HG03064 (cell line): ENCODE measurements at regions not wholly inside any gene's neighbourhood (a gene's known extent, or its start where the extent isn't known, plus 50 kb on each side); places are given as distances from the start of the nearest gene placed in this dataset.

Experiments used
- ATAC-seq: cut with Tn5 transposase; IDR thresholded peaks from one replicate; pipeline ENCODE4 v1.9.1; 2021; ENCODE audit warnings: low read depth; ENCODE audit not compliant: unreplicated experiment

GRCh38 chr1:37237948-37238347 lies 203.6 kb upstream of the GRIK3 start:
- ATAC-seq, result no peak

GRCh38 chr1:37238364-37239224 lies 204.3 kb upstream of the GRIK3 start:
- ATAC-seq, result no peak

GRCh38 chr1:37239225-37239740 lies 205.0 kb upstream of the GRIK3 start:
- ATAC-seq, result no peak

- no peak for ATAC-seq
Measured at GRCh38 chr1:37240897-37241296, 206.6 kb upstream of the GRIK3 start.

- no peak for ATAC-seq
Measured at GRCh38 chr1:37242501-37242900, 208.2 kb upstream of the GRIK3 start.

DNA sequence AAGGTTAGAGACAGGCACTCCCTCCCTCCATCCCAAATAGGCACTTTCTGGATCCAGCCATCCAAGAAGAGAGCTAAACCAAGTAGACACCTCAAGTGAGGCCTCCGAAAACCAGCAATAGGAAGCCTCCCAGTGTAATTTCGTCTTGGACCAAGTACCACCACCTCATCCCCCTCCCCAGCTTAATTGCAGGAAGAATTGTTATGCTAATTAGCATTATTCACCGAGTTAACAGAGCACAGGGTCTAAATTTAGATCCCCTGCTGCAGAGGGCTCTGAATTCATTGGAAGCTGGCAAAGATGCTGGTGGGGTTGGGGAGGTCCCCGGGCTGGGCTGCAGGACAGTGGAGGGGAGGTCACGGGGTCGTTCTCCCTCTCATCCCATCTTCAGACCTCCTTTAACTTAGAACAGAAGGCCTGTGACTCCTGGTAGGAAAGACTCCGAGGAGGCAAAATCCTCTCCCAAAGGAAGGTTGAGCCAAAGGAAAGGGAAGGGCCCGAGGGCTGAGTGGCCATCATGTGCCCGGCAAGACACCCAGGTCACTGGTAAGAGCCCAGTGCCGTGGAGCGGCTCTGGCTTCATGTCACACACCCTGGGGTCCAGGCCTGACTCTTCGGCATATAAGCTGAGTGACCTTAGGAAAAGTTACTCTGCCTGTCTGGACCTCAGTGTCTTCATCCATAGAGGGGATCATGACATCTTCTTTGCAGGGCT lies 209.2 kb upstream of the GRIK3 start:
- ATAC-seq, result no peak

DNA sequence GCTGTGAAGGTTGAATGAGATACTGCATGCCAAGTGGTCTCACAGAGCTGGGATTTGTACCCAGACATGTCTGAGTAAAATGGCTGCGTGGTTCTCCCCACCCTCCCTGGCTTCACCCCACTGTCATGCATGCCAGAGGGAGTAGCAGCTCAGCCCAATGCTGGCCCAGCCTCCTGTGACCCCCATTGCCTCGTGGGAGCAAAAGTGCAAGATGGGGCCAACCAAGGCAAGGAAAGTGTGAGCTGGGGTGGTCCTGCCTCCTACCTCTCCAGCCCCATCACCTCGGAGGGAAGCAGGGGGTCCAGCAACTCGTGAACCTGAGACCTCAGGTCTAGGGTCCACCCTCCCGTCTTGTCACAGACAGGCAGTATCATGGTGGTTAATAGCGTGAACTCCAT lies 209.8 kb upstream of the GRIK3 start:
- no peak for ATAC-seq

DNA sequence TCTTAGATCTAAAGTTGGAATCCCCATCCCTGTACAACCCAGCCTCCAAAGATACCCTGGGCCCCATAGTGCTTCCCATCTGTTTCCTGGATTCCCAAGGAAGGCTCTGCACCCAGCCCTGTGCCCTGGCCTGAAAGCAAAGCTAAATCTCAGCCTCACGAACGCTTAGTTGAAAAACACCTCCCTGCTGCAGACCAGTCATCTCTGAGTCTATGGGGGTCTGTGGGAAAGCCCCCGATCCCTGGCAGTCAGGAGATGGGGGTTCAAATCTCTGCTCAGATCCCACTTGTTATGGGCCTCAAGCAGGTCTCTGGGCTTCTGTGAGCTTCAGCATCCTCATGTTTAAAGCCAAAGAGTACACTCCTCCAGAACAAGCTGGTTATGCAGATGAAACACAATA lies 210.5 kb upstream of the GRIK3 start:
- no peak for ATAC-seq

DNA sequence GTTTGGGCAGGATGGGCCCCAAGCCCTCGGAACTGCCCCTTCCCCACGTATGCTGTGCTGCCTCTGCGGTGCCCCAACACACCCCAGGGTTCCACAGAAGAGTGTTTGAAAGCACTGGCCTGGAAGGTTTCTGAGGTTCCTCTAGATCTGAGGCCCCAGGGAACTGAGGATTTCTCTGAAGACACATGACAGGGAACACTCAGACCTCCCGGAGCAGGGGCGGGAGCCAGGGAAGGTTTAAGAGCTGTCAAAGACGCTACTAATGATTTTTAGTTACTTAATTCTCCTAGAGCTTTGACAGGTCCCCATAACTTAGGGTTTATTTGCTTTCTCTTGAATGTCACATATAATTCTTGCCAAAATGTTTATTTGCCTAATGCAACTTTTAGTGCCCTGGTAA lies 212.3 kb upstream of the GRIK3 start:
- no peak for ATAC-seq

GRCh38 chr1:37250371-37250770 lies 216.1 kb upstream of the GRIK3 start:
- no peak for ATAC-seq

GRCh38 chr1:37255136-37255795 lies 219.1 kb upstream of the ZC3H12A start:
- no peak for ATAC-seq

DNA sequence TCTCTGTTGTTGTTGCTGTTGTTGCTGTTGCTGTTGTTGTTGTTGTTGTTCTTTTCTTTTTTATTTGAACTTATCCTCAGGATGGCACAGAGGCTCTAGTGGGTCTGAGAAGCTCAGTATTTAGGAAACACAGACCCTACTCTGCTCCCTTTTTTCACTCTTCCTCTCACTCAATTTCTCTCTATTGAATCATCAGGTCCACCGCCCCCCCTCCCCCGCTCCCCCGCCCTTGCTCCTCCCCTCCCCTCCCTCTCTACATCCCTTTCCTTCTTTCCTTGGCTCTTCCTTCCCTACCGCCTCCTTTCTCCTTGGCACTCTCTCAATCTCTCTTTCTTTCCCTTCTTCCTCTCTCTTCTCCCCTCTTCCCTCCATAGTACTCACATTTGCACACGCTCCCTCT lies 218.5 kb upstream of the ZC3H12A start:
- no peak for ATAC-seq

- ATAC-seq, result no peak
Measured at GRCh38 chr1:37257646-37258045, 216.7 kb upstream of the ZC3H12A start.

DNA sequence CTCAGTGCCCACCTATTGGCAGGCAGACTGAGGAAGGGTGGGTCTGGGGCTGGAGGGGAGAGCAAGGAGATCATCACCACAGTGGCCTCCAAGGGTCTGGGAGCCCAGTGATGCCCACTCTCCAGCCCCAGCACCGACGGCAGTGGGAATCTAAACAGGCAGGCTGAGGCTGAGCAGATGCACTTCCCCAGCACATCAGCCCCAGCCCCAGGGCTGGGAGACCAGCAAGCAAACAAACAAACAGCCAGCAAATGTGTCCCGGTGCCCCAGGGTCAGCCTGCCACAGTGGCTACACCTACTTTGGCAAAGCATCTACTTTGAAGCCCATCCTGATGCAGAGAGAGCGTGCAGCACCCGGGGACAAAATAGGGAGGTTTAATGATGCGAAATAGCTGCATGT lies 216.3 kb upstream of the ZC3H12A start:
- ATAC-seq, result no peak

DNA sequence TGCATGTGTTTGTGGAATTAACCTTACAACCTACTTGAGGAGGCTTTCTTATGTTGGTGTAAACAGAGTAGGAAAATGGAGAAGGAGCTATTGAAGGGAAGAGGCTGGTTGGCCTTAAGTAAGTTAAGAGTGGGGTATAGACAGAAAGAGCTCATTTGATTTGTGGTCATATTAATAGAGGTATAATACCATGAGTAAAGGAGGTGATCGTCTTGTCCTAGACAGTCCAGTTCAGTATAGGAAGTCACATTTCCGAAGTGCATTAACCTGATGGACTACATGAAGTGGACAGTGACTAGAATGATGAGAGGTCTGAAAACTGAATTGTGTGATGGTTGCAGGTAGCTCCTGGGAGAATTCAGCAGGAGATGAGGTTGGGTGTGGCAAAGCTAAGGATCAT lies 215.4 kb upstream of the ZC3H12A start:
- no peak for ATAC-seq

- no peak for ATAC-seq
Measured at GRCh38 chr1:37261129-37261528, 213.3 kb upstream of the ZC3H12A start.

GRCh38 chr1:37262439-37263170 lies 211.8 kb upstream of the ZC3H12A start:
- no peak for ATAC-seq

DNA sequence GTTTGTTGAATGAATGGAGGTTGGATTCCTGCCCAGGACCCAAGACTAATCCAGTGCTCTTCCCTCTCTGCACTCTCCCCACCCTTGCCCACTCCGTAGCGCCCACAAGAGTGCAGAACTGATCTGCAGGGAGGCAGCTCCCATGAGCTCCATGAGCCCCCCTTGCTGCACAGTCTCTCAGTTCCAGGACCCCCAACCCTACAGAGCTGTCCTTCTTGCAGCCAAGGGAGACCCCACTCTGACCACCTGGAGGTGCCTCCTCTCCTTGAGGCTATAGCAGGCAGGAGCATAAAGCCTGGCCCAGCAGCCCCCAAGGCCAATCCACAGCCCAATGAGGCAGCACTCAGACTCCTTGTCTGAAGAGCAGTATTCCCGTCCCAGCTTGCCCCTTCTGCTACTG lies 209.2 kb upstream of the ZC3H12A start:
- no peak for ATAC-seq

DNA sequence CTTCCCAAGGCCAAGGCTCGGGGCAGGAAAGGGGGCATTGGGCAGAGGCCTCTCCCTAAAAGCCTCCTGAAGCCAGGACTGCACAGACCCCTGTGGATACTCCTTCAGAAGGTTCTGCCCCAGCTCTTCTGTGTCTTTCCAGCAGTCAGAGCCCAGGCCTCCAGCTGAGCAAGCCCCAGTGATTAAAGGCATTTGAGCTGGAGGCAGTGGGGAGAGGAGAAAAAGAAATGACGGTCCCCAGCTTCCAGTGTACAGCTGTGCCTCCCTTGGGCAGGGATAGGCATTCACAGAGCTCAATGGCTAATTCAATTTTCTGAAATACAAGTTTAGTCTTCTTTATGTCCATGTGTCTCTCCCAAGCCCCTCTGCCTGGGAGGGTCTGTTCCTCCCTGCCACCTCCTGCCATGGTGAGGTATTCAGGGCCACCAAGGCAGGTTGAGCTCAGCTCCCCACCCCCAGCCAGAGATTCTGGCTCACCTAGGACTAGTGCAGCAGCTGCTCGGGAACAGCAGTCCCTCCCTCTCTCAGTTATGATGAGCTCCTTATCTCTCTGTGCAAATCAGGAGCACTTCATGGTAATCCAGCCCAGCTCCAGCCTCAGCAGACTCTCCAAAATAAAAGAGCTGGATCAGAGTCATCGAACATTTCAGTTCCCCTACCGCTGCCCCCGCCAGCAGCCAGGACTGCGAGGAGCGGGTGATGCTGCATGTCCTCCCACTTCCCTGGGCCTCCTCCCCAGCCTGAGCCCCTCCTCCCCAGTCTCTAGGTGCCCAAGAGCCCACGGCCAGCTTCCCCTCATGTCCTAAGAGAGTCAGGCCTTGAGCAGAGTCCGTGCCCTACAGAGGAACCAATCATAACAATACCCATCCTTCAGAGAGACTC lies 208.4 kb upstream of the ZC3H12A start:
- ATAC-seq, result no peak
